Astrocyte of the hippocampus (primary cell): ENCODE measurements at regions not wholly inside any gene's neighbourhood (a gene's known extent, or its start where the extent isn't known, plus 50 kb on each side); places are given as distances from the start of the nearest gene placed in this dataset.
"Not testable (repeated sequence)": the region's sequence is repeated elsewhere in the genome, so short reads cannot be mapped to it uniquely, and the experiment has no call there.

Source experiments
- DNase-seq: peaks from one replicate; pipeline ENCODE4 v3.0.0; 2011; ENCODE audit warnings: low read depth, low spot score

DNA sequence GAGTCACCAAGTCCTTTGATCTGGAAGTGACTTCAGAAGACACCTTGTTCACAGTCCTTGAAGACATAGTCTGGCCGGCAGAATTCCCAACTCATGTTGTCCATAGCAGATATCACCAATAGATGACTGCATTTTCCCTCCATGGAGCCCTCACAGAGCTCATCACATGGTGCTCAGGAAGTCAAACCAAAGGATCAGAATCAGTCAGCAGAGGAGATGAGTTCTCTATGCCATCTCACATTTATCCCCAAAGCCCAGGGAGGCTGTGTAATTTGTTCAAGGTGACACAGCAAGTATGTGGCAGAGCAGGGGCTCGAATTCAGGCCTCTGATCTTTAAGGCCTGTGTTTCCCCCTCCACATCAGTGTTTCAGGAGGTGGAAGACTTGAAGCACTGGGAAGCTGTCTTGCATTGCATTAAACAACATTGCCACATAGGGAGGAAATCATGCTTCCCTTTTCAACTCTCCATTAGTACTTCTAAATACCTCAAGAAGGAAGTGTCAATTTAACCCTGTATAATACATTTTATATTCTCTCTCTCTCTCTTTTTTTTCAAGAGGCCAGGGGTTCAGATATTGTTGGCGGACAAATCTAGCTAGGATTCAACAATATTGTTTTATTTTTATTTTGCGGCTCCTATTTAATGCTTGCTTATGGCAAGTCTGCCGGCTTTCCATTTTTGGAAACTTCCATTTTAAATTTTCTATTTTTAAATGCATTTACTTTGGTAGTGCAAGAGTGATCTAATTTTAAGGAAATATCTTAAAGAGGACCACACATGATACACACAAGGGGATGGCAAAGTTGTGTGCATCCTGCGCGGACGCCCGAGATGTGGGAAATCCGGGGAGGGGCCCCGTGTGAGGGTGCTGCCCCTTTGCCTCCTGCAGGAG, 61.9 kb downstream of the NPIPB5 start:
- not testable (repeated sequence) for DNase-seq

DNA sequence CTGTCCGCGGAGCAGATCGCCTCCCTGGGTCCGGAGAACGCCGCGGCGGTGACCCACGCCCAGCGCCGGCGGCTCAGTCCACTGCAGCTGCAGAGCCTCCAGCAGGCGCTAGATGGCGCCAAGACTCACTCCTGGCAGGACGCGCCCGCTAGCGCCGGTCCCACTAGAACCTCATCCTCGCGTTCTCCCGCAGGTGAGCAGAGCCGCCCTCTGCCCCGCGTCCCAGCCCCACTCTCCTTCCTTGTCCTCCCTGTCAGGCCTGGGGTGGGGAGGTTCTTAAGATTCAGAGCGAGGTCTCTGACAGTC, 62.5 kb downstream of the NPIPB5 start:
- DNase-seq = not testable (repeated sequence)

GRCh38 chr16:22576506-22576905, 65.8 kb downstream of the NPIPB5 start:
- DNase-seq = not testable (repeated sequence)

DNA sequence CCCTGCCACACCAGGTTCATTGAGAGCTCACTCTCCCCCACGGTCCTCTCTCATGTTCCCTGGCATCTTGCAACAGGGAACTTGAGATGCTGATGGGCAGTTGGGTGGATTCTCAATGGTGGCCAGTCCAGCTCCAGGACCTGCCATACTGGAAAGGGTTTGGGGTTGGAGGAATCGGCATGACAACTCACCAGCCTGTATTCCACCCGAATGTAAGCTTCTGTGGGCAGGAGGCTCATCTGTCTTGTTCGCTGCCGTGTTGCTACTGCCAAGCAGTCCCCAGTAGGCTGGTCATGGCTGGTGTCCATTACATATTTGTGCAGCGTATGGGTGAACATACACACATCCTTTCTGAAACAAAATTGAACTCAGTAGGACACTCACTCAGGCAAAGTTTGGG, 72.5 kb downstream of the NPIPB5 start:
- DNase-seq = not testable (repeated sequence)

- DNase-seq = not testable (repeated sequence)
Observed at GRCh38 chr16:22584459-22584858, 73.8 kb downstream of the NPIPB5 start.

- not testable (repeated sequence) for DNase-seq
Observed at GRCh38 chr16:22584941-22585340, 74.2 kb downstream of the NPIPB5 start.

- DNase-seq = peak; percentile 26
Observed at GRCh38 chr16:22585431-22585830, 74.7 kb downstream of the NPIPB5 start.

DNA sequence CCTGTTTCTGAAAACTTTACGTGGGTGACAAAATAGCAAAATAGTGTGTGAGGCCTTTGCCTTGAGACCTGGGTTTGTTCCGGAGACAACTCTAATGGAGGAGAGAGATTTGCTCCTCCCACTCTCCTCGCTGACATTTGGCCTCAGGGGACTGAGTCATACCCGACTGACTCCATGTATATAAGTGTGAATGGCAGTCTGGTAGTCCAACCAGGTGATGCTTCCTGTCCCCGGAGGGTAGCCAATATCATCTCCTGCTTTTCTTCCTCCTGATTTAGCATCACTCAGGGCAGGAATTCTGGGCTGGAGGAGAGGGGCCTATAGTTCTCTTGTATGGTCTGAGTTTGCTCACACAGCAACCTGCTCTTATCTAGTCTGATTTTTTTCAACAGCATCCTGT, 76.0 kb downstream of the NPIPB5 start:
- not testable (repeated sequence) for DNase-seq

- DNase-seq = not testable (repeated sequence)
Observed at GRCh38 chr16:22589757-22590156, 79.1 kb downstream of the NPIPB5 start.

DNA sequence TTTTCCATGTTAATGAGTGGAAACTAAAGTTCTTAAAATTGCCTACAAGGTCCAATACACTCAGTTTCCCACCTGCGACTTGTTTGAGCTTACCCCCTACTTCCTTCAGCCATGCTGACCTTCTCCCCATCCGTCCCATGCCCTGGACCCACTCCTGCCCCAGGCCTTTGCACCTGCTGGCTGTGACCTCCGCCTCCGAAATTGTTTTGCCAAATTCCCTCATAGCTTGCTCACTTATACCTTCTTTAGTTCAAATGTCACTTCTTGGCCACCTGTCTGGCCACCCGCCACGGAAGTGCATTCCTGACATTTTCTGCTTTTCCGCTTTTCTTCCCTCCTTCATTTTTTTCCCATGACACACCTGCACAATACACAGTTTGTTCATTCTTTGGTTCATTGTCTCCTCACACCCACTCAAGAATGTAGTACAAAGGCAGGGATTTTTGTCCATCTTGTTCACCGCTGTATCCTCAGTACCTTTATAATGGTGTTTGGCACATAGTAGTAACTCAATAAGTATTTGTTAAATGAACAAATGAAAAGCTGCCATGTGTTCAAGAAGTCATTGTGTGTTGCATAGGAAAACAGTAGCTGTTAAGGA, 85.9 kb downstream of the NPIPB5 start:
- DNase-seq = not testable (repeated sequence)

- not testable (repeated sequence) for DNase-seq
Observed at GRCh38 chr16:22603744-22604143, 93.1 kb downstream of the NPIPB5 start.

DNA sequence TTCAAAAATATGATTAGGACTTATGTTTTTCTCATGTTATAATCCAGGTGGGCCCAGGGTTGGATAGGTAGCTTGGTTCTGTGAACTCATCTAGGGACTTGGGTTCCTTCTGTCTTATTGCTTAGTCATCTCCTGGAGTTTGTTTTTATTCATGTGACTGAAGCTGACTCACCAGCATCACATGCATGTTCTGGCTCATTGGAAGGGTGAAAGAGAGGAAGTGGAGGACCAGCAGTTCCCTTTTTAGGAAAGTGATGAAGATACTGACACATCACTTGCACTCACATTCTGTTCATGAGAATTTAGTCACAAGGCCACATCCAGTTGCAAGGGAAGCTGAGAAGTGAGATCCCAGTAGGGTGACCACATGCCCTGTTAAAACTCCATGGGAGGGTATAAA, 95.9 kb downstream of the NPIPB5 start:
- not testable (repeated sequence) for DNase-seq

- not testable (repeated sequence) for DNase-seq
Observed at GRCh38 chr16:22609798-22610197, 99.1 kb downstream of the NPIPB5 start.

DNA sequence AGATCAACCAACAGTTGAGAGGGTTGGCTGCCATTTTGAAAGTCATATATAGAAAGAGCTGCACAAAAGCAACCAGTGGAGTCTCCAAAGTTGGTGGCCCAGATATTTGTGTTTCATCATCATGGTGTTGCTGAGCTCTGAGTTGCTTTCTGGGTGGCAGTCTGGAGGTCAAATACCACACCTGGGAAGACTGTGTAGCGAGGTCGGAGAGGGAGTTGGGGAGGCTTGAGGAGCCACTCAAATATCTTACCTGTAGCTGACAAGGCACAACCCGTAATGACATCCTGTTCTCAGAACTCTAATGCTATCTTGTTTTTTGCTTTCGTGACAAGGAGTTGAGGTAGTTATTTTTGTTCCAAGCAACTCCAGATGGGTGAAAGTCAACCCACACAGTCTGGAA, 100.4 kb downstream of the NPIPB5 start:
- DNase-seq = not testable (repeated sequence)

DNA sequence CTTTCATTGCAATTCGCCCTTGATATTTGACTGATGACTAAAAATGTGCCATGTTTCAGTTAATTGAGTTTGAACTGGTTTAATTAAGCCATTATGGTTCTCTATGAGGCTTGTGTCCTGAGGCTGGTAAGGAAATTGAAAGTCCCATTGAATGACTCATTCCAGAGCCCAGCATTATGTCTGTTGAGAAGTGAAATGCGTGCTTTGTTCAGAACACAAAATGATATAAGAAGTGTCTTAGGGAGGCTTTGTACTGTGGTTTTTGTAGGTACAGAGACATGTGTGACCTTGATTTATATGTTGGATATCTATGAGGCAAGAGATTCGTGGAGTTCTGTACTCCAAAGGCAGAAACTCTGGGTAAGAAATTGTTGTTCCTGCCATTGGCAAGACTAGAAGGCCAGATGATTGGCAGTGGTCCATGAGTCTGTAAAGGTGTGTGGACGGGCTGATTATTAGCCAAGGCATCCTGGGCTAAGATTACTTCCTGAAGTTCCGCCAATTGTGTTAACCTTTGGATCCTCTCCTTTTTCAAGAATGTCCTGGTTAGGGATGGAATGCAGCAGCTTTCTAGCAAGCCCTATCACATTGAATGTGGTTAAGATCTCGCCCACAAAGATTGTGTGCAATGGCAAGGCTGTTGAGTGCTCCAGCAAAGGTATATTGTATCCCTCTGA, 103.7 kb downstream of the NPIPB5 start:
- DNase-seq = peak; percentile 75

DNA sequence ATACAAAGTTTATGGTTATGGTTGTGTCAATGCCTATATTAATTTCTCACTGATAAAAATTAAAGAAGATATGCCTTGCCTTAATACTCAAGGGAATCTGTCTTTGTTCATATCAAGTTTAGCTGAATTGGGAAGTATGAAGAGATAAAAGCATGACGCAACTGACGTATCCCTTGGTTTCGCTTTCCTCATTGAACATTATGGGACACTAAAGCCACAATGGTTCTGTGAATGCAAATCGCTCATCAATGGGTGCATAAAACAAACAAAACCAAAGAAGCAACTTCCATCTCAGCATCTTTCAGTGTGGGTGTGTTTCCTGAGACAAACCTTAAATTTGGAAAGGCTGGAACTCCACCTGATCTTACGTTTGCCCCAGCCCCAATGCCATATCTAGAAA, 108.2 kb downstream of the NPIPB5 start:
- DNase-seq = no peak

DNA sequence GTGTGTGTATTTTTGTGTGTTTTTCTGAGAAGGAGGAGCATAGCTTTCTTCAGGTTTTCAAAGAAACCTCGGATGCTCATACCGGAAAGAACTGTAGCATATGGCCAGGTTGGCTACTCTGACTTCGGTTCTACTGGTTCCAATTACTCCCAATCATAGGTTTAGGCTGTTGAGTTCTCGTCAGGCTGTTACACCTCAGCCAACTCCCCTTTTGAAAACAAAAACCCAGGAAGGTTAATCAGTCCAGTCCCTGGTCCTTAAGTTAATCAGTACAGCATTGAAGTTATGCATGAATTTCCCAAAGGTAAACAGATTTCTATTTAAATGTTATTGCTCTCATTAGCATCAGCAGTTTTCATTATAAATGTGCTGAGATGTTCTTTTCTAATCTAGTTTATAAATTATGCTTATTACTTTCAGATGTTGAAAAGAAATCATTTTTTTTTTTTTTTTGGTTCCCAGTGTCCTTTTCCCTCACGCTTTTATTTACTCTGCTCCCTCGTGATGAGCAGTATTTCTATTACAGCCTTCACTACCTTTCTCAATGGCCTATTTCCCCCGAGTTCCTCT, 111.0 kb downstream of the NPIPB5 start:
- DNase-seq = no peak

DNA sequence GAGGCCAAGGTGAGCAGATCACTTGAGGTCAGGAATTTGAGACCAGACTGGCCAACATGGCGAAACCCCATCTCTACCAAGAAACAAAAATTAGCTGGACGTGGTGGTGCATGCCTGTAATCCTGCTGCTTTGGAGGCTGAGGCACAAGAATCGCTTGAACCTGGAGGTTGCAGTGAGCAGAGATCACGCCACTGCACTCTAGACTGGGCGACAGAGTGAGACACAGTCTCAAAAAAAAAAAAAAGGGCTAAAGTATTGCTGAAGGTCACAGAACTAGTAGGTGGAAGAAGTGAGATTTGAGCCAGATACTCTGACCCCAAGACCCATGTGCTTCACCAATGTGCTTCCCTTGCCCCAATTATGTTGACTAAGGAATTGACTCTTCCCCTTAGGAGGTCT, 112.0 kb downstream of the NPIPB5 start:
- no peak for DNase-seq

- DNase-seq = peak; percentile 72
Observed at GRCh38 chr16:22623351-22623781, 112.7 kb downstream of the NPIPB5 start.

- DNase-seq = no peak
Observed at GRCh38 chr16:22624038-22624799, 113.5 kb downstream of the NPIPB5 start.

DNA sequence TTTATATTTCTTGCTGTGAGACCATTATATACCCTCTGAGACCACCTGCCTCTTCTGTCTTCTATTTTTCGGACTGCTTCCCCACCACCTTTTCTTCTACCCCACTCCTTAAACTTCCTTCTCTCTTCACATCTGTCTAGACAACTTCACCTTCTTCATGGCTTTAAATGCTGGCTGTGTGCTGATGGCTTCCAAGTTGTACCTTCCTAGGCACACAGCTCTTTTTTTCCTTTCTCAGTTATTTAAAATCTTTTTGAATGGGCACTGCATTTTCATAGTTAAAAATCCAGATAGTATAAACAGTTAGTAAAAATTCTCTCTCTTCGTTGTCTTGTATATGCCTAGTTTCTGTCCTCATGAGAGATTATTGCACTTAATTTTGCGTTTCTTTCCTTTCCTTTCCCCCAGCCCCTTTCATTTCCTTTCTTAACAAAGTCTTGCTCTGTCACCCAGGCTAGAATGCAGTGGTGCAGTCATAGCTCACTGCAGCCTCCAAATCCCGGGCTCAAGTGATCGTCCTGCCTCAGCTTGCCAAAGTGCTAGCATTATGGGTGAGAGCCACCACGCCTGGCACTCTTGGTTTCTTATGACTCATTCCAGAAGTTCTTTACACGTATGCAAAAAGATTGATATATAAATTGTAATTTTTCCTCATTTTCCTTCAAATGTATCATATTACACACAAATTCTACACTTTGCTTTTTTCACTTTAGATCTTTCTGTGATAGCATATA, 114.3 kb downstream of the NPIPB5 start:
- no peak for DNase-seq
